Nephron (organoid): ENCODE measurements at regions not wholly inside any gene's neighbourhood (a gene's known extent, or its start where the extent isn't known, plus 50 kb on each side); places are given as distances from the start of the nearest gene placed in this dataset.
"Not testable (repeated sequence)": the region's sequence is repeated elsewhere in the genome, so short reads cannot be mapped to it uniquely, and the experiment has no call there.

Experiments used
- H3K27ac Mint-ChIP-seq, 3 experiments: 2 replicates each; pipeline ENCODE4 v1.8.0; 2020; ENCODE audit warnings: mixed read lengths in 3 of 3, mild to moderate bottlenecking in 2 of 3, moderate library complexity in 1 of 3
- H3K27me3 Mint-ChIP-seq: 2 replicates; pipeline ENCODE4 v1.8.0; 2021; ENCODE audit warnings: low read depth, mild to moderate bottlenecking, moderate library complexity, mixed read lengths
- H3K36me3 Mint-ChIP-seq: 2 replicates; pipeline ENCODE4 v1.8.0; 2020; ENCODE audit warnings: low read depth, mixed read lengths
- H3K4me1 Mint-ChIP-seq: 2 replicates; pipeline ENCODE4 v1.8.0; 2020; ENCODE audit warnings: mixed read lengths
- H3K4me3 Mint-ChIP-seq, 3 experiments: 2 replicates each; pipeline ENCODE4 v1.8.0; 2020; ENCODE audit warnings: mild to moderate bottlenecking in 3 of 3, mixed read lengths in 3 of 3, moderate library complexity in 2 of 3
- H3K9me3 Mint-ChIP-seq: 2 replicates; pipeline ENCODE4 v1.8.0; 2020; ENCODE audit warnings: mixed read lengths
- TF ChIP-seq, protein P1 (sequence below), 3 experiments: fragments of 200-600 bp; sonication (generic); IDR thresholded peaks; one replicate each; pipeline ENCODE4 v1.5.0; 2021; ENCODE audit warnings: antibody characterized with exemption in 3 of 3; ENCODE audit not compliant: unreplicated experiment in 3 of 3

DNA sequence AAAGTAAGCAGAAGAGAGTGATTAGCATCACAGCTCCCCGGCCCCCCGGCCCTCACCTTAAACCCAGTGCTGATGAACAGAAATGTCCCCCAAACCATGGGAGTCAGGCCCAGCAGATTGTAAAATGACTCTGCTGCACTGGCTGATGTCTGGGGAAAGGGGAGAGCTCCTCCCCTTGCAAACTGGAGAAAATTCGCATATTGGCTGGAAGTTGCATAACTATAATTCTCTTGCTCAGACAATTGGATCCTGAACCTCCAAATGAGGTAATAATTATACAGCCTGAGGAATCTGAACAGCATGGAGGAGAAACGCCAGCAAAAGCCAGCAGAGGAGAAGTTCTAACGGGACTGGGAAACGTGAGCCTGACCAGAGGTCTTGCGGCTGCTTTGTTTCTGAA is 109.7 kb downstream of the C16orf95 start:
- peak overlapping the region in 2 of 3 experiments; percentile 69 to 92 for H3K27ac Mint-ChIP-seq
- H3K27me3 Mint-ChIP-seq, result peaks cover 10% of the 10 kb centered on the region
- no peaks in the 10 kb centered on the region for H3K9me3 Mint-ChIP-seq
- TF ChIP-seq, protein P1, sequence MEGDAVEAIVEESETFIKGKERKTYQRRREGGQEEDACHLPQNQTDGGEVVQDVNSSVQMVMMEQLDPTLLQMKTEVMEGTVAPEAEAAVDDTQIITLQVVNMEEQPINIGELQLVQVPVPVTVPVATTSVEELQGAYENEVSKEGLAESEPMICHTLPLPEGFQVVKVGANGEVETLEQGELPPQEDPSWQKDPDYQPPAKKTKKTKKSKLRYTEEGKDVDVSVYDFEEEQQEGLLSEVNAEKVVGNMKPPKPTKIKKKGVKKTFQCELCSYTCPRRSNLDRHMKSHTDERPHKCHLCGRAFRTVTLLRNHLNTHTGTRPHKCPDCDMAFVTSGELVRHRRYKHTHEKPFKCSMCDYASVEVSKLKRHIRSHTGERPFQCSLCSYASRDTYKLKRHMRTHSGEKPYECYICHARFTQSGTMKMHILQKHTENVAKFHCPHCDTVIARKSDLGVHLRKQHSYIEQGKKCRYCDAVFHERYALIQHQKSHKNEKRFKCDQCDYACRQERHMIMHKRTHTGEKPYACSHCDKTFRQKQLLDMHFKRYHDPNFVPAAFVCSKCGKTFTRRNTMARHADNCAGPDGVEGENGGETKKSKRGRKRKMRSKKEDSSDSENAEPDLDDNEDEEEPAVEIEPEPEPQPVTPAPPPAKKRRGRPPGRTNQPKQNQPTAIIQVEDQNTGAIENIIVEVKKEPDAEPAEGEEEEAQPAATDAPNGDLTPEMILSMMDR (IDR thresholded peaks at IDR 0.05; ENCODE audit: unreplicated experiment in 3 of 3), result no peak
- no peaks in the 10 kb centered on the region for H3K36me3 Mint-ChIP-seq
- peaks cover 22% of the 10 kb centered on the region for H3K4me1 Mint-ChIP-seq
- H3K4me3 Mint-ChIP-seq, result no peak overlapping the region

DNA sequence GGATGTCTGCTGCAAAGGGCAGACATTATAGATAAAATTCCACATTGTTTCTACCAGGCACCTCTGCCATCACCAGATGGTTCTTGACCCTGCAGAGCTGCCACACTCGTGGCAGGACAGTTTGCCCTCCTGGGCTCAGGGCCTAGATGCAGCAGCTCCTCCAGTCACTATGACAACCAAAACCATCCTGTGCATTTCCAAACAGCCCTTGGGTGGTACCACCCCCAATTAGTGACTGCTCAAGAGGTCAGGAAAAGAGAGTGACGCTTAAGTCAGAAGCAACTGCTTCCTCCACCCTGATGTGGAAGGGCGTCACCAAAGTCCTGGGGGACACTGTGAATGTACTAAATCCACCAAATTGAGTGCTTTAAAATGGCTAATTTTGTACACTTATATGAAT is 109.2 kb downstream of the C16orf95 start:
- Mint-ChIP-seq H3K27ac (peak overlapping the region in 2 of 3 experiments; percentile 69 to 92), H3K4me1 (peaks cover 20% of the 10 kb centered on the region), H3K4me3 (no peak overlapping the region), H3K36me3 (no peaks in the 10 kb centered on the region), H3K9me3 (no peaks in the 10 kb centered on the region), H3K27me3 (peaks cover 9% of the 10 kb centered on the region)
- TF ChIP-seq, protein P1 (IDR thresholded peaks at IDR 0.05; ENCODE audit: unreplicated experiment in 3 of 3), result no peak

DNA sequence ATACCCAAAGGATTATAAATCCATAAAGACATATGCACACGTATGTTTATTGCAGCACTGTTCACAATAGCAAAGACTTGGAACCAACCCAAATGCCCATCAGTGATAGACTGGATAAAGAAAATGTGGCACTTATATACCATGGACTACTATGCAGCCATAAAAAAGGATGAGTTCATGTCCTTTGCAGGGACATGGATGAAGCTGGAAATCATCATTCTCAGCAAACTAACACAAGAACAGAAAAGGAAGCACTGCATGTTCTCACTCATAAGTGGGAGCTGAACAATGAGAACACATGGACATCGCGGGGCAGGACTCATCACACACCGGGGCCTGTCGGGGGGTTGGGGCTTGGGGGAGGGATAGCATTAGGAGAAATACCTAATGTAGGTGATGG is 108.2 kb downstream of the C16orf95 start:
- not testable (repeated sequence) for H3K36me3 Mint-ChIP-seq, H3K4me3 Mint-ChIP-seq, H3K9me3 Mint-ChIP-seq, H3K27me3 Mint-ChIP-seq, H3K27ac Mint-ChIP-seq
- peaks cover 15% of the 10 kb centered on the region for H3K4me1 Mint-ChIP-seq

DNA sequence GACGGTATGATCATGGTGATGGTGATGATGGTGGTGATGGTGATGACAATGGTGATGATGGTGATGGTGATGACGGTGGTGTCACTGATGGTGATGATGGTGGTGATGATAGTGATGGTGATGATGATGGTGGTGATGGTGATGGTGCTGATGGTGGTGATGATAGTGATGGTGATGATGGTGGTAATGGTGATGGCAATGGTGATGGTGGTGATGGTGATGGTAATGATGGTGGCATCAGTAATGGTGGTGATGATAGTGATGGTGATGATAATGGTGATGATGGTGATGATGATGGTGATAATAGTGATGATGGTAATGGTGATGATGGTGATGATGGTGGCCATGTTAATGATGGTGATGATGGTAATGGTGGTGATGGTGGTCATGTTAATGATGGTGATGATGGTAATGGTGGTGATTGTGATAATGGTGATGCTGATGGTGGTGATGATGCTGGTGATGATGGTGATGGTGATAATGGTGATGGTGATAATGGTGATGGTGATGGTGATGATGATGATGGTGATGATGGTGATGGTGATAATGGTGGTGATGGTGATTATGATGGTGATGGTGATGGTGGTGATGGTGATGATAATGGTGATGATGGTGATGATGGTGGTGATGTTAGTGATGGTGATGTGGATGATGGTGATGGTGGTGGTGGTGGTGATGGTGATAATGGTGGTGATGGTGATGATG is 107.2 kb downstream of the C16orf95 start:
- no peaks in the 10 kb centered on the region for H3K27me3 Mint-ChIP-seq
- peaks cover 15% of the 10 kb centered on the region for H3K4me1 Mint-ChIP-seq
- no peak overlapping the region for H3K27ac Mint-ChIP-seq
- no peaks in the 10 kb centered on the region for H3K36me3 Mint-ChIP-seq
- TF ChIP-seq, protein P1 (IDR thresholded peaks at IDR 0.05; ENCODE audit: unreplicated experiment in 3 of 3), result no peak
- no peaks in the 10 kb centered on the region for H3K9me3 Mint-ChIP-seq
- H3K4me3 Mint-ChIP-seq, result no peak overlapping the region

DNA sequence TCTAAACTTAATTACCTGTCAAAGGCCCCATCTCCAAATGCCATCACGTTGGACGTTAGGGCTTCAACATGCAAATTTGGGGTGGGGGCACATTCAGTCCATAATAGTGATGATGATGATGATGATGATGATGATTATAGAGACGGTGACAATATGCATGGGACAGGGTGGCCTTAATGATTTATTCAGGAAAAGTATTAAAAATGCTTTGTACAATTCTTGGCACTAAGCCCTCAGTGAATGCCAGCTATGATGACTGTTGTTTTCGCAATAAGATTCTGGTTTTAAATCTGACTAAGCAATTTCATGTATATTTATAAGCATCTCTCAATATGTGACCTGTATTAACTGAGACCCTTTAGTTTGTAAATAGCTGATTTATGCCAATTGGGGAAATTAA is 106.3 kb downstream of the C16orf95 start:
- Mint-ChIP-seq H3K27me3 (no peaks in the 10 kb centered on the region), H3K36me3 (no peaks in the 10 kb centered on the region)

DNA sequence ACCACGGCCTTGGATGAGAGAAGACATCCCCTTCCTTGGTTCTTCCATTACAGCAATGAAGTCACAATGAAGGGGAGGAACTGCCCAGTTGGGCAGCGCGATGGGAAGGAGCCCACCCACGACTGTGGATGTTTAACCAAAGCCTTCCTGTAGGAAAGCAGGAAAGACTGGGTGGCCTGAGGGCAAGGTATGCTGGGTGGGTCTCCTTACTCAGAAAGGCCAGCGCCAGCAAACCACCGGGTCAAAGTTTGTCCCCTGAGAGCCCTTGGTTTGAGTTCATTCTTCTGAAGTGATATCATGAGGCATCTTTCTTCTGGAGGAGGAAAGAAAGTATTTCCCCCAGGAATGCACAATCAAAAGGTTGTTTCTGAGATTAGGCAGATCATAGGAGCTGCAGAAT is 105.2 kb downstream of the C16orf95 start:
- H3K36me3 Mint-ChIP-seq, result no peaks in the 10 kb centered on the region
- H3K27me3 Mint-ChIP-seq, result no peaks in the 10 kb centered on the region
- H3K4me3 Mint-ChIP-seq, result no peak overlapping the region
- H3K9me3 Mint-ChIP-seq, result no peaks in the 10 kb centered on the region
- peaks cover 8% of the 10 kb centered on the region for H3K4me1 Mint-ChIP-seq
- TF ChIP-seq, protein P1 (IDR thresholded peaks at IDR 0.05; ENCODE audit: unreplicated experiment in 3 of 3), result no peak
- H3K27ac Mint-ChIP-seq, result no peak overlapping the region

More for the DNA sequence above, 106.3 kb downstream of the C16orf95 start:
- Mint-ChIP-seq H3K4me3 (no peak overlapping the region), H3K9me3 (no peaks in the 10 kb centered on the region), H3K4me1 (peaks cover 15% of the 10 kb centered on the region), H3K27ac (no peak overlapping the region)
- TF ChIP-seq, protein P1 (IDR thresholded peaks at IDR 0.05; ENCODE audit: unreplicated experiment in 3 of 3), result no peak
